GM23338 (cell line): ENCODE measurements at regions not wholly inside any gene's neighbourhood (a gene's known extent, or its start where the extent isn't known, plus 50 kb on each side); places are given as distances from the start of the nearest gene placed in this dataset.

Source experiments
- CREB1 ChIP-seq: fragments of 250-450 bp; sonication (Bioruptor Pico); IDR thresholded peaks from 2 replicates; pipeline ENCODE4 v1.5.0; 2020; ENCODE audit warnings: low read depth, mild to moderate bottlenecking, moderate library complexity
- POLR2AphosphoS5 ChIP-seq: IDR thresholded peaks from 2 replicates; pipeline ENCODE4 v1.6.1; 2016; ENCODE audit warnings: antibody characterized with exemption, low read depth

DNA sequence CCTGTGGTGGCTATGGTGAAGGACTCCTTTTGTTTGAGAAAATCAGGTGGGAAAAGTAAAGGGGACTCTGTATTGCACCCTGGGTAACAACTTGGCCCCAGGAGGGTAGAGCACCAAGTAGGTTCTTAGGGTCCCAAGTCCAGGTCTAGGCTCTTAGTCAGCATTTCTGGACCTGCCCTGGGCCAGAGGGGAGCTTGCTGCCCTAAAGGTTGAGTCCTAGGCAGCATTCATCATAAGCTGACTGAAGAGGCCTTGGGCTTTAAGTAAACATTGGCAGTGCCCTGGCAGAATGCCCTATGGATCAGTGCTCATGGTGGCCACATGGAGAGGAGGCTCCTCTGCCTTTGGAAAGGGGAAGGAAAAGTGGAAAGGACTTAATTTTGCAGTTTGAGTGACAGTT, 268.5 kb upstream of the CTNNB1 start:
- TF ChIP-seq POLR2AphosphoS5 (no peak), CREB1 (CRISPR knock-in tag) (no peak)
